ENCODE measurements at regions not wholly inside any gene's neighbourhood (a gene's known extent, or its start where the extent isn't known, plus 50 kb on each side); places are given as distances from the start of the nearest gene placed in this dataset.

DNA sequence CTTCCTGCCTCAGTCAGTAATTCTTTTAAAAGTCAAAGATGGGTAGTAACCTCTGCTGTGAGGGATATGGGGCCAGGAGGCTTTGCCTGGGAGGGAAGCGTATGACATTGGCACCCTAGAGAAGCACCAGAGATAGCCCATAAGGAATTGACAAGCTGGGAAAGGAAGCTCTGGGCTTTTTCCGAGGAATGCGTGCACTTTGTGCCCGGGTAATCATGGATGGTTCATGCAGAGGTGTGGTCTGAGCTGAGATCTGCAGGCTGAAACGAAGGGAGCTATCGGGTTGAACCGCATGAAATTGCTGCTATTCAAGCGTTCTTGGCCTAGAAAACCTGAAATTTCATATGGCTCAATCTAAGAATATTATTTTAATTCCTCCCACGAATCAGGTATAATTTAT lies 127.7 kb upstream of the TLE3 start:
- no peak overlapping the region for H3K27ac ChIP-seq
- H3K27me3 ChIP-seq = no peaks in the 10 kb centered on the region
- intact Hi-C loops (cut with DNase I) = no loop called here
- no peaks in the 10 kb centered on the region for H3K4me1 ChIP-seq
- no peaks in the 10 kb centered on the region for H3K36me3 ChIP-seq
- no peaks in the 10 kb centered on the region for H3K9me3 ChIP-seq
- TF ChIP-seq, protein P1, sequence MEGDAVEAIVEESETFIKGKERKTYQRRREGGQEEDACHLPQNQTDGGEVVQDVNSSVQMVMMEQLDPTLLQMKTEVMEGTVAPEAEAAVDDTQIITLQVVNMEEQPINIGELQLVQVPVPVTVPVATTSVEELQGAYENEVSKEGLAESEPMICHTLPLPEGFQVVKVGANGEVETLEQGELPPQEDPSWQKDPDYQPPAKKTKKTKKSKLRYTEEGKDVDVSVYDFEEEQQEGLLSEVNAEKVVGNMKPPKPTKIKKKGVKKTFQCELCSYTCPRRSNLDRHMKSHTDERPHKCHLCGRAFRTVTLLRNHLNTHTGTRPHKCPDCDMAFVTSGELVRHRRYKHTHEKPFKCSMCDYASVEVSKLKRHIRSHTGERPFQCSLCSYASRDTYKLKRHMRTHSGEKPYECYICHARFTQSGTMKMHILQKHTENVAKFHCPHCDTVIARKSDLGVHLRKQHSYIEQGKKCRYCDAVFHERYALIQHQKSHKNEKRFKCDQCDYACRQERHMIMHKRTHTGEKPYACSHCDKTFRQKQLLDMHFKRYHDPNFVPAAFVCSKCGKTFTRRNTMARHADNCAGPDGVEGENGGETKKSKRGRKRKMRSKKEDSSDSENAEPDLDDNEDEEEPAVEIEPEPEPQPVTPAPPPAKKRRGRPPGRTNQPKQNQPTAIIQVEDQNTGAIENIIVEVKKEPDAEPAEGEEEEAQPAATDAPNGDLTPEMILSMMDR (IDR thresholded peaks at IDR 0.05) = no peak
- TF ChIP-seq POLR2A (IDR thresholded peaks at IDR 0.05) (no peak), POLR2AphosphoS5 (IDR thresholded peaks at IDR 0.05; ENCODE audit: insufficient read depth in 1 of 2, low read depth in 1 of 2) (no peak)
- no peak overlapping the region for H3K4me3 ChIP-seq
- no peak for DNase-seq (ENCODE audit: extremely low spot score in 2 of 2)

DNA sequence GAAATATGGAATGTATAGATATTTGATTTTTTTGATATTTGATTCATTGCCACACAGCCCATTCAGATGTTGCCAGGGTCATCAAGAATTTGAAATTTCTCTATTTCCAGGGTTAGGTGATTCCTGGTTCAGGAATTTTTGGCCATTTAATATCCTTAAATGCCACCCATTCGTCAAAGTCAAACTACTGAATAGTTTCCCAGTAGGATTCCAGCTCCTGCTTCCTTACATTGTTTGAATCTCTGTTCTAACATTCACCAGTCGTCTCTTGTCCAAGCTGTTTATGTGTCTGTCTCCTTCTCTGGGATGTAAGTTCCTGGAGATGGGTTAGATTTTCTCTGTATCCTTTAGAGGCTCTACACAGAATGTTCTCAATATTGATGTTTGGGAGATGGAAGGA lies 124.9 kb upstream of the TLE3 start:
- Histone ChIP-seq H3K9me3 (no peaks in the 10 kb centered on the region), H3K4me1 (no peaks in the 10 kb centered on the region), H3K4me3 (no peak overlapping the region), H3K27me3 (no peaks in the 10 kb centered on the region), H3K27ac (no peak overlapping the region), H3K36me3 (no peaks in the 10 kb centered on the region)
- TF ChIP-seq POLR2A (IDR thresholded peaks at IDR 0.05) = no peak
- TF ChIP-seq, protein P1 (IDR thresholded peaks at IDR 0.05) = no peak
- TF ChIP-seq POLR2AphosphoS5 (IDR thresholded peaks at IDR 0.05; ENCODE audit: insufficient read depth in 1 of 2, low read depth in 1 of 2) = no peak
- no peak for DNase-seq (ENCODE audit: extremely low spot score in 2 of 2)
- intact Hi-C loops (cut with DNase I) = no loop called here

DNA sequence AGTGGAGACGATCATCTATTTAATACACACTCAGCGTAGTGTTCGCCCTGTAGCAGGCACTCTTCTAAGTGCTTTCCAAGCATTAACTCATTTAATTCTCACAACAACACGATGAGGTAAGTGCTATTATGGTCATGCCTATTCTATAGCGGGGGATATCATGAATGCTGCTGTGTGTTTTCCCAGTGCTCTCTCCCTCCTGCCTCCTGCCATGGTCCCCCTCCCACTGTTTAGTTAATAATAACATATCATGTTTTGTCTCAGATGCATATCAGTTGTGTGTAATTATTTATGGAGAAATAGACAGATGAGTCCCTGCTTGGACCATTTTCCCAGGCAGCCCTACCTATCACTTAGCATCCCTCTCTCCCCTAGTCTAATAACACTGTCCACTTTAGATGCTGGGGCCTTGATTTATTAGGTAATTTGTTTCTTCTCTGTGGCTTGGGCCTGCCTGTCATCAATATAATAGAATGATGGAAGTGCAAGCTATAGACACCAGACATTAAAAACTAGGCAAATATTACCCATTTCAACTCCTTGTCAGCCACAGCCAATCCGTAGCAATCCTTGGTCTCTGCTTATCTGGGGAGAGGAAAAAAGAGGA lies 122.9 kb upstream of the TLE3 start:
- Histone ChIP-seq H3K4me1 (no peaks in the 10 kb centered on the region), H3K36me3 (no peaks in the 10 kb centered on the region), H3K27ac (no peak overlapping the region), H3K4me3 (no peak overlapping the region), H3K27me3 (no peaks in the 10 kb centered on the region), H3K9me3 (no peaks in the 10 kb centered on the region)
- DNase-seq (ENCODE audit: extremely low spot score in 2 of 2) = no peak
- TF ChIP-seq, protein P1 (IDR thresholded peaks at IDR 0.05) = no peak
- TF ChIP-seq POLR2A (IDR thresholded peaks at IDR 0.05) = no peak
- TF ChIP-seq POLR2AphosphoS5 (IDR thresholded peaks at IDR 0.05; ENCODE audit: insufficient read depth in 1 of 2, low read depth in 1 of 2) = no peak
- intact Hi-C loops (cut with DNase I) = no loop called here

DNA sequence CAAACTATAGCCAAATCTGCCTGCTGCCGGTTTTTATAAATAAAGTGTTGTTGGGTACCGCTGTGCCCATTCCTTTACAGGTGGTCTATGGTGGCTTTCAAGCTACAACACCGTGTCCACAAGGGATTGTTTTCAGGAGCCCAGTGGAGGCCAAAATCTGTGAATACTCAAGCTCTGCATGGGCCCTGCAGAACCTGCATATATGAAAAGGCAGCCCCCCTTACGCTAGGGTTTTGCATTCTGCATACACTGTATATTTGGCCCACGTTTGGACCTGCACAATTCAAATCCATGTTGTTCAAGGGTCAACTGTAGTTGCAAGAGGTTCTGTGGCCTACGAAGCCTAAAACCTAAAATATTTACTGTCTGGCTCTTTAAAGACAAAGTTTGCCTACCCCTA lies 122.2 kb upstream of the TLE3 start:
- Histone ChIP-seq H3K4me1 (no peaks in the 10 kb centered on the region), H3K4me3 (no peak overlapping the region), H3K27ac (no peak overlapping the region), H3K36me3 (no peaks in the 10 kb centered on the region), H3K9me3 (no peaks in the 10 kb centered on the region), H3K27me3 (no peaks in the 10 kb centered on the region)
- intact Hi-C loops (cut with DNase I) = no loop called here
- no peak for TF ChIP-seq POLR2A (IDR thresholded peaks at IDR 0.05)
- TF ChIP-seq, protein P1 (IDR thresholded peaks at IDR 0.05) = no peak
- no peak for TF ChIP-seq POLR2AphosphoS5 (IDR thresholded peaks at IDR 0.05; ENCODE audit: insufficient read depth in 1 of 2, low read depth in 1 of 2)
- no peak for DNase-seq (ENCODE audit: extremely low spot score in 2 of 2)

DNA sequence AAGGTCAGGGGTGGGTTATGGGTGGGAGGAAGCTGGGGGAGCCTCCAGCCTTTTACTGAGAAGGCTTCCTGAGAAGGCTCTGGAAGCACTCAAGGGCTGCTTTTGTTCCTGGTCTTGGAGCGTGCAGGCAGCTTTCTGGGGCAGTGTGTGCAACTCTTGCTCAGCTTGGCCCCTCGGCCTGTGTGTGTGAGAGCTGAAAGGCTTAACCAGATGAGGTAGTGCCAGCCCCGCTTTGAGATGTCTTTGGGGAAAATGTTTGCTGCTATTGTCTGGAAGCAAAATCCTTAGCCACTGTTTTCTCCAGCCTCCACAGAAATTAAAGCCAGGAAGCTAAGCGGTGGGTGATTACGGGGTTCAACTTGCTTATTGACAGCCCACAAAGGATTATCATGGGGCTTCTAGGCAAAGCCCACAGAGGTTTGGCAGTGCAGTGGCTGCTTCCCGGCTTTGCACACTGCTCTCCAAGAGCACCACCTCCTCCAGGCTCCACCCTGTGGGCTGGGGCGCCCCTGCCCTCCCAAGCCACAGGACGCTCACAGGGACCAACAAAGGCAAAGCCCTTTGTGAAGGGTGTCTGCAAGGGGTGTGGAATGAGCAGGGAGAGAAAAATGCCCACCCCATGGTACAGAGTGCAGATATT lies 121.7 kb upstream of the TLE3 start:
- intact Hi-C loops (cut with DNase I) = no loop called here
- H3K36me3 ChIP-seq = no peaks in the 10 kb centered on the region
- no peak overlapping the region for H3K4me3 ChIP-seq
- no peaks in the 10 kb centered on the region for H3K27me3 ChIP-seq
- no peaks in the 10 kb centered on the region for H3K9me3 ChIP-seq
- DNase-seq (ENCODE audit: extremely low spot score in 2 of 2) = no peak
- TF ChIP-seq POLR2A (IDR thresholded peaks at IDR 0.05) = no peak
- TF ChIP-seq, protein P1 (IDR thresholded peaks at IDR 0.05) = no peak
- H3K27ac ChIP-seq = no peak overlapping the region
- H3K4me1 ChIP-seq = no peaks in the 10 kb centered on the region
